GM21529 (cell line): ENCODE measurements at regions not wholly inside any gene's neighbourhood (a gene's known extent, or its start where the extent isn't known, plus 50 kb on each side); places are given as distances from the start of the nearest gene placed in this dataset.
"Not testable (repeated sequence)": the region's sequence is repeated elsewhere in the genome, so short reads cannot be mapped to it uniquely, and the experiment has no call there.

ENCODE experiments used
- ATAC-seq: cut with Tn5 transposase; IDR thresholded peaks from one replicate; pipeline ENCODE4 v1.9.1; 2021; ENCODE audit not compliant: unreplicated experiment

DNA sequence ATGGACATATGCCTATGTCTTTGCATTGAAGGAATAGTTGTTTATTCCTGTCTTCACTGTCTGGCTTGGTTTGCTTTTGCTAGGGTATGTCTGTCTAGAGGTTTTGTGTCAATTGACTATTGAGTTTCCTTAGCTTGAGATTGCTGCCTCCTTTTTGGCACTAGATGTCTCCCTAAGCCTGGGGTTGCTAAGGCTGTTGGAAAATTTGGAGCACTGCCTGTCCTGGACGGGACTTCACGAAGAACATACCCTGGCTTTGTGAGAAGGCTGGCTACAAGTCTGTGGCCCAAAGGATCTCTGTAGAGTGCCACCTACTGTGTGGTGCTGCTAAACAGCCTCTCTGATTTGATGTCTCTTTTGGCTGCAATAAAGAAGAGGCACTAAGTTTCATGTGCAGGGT is 183.8 kb upstream of the NUDT10 start:
- ATAC-seq, result no peak

DNA sequence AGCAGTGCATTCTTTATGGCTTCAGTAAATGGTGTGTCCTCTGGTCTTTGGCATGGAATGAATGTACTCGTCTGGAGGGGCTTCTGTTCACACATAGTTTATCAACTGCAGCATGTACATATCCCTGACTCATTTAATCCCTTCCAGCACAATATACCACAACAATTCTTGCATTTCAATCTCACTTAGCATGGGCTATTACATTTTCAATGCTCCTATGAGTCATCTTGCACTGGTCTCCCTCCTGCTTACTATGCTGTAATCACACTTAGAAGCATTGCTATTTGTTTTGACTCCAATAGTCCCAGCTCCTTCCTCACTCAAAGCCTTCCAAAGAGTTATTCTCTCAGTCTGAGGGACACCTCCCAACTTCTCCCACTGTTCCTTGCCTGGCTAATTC is 180.9 kb upstream of the NUDT10 start:
- ATAC-seq, result no peak

DNA sequence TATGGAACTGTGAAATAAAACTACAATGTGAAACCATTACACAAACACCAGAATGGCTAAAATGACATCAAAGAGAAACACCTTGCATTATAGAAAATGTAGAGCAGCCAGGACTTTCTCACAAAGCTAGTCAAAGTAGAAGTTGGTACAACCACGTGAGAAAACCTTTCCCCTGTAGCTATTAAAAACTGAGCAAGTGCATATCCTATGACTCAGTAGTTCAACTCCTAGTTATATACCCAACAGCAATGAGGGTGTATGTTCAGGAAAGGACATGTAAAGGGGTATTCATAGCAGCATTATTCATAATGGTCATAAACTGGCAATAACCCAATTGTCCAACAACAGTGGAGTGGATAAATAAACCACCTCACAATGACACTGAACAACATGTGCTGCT is 177.5 kb upstream of the NUDT10 start:
- ATAC-seq, result no peak

DNA sequence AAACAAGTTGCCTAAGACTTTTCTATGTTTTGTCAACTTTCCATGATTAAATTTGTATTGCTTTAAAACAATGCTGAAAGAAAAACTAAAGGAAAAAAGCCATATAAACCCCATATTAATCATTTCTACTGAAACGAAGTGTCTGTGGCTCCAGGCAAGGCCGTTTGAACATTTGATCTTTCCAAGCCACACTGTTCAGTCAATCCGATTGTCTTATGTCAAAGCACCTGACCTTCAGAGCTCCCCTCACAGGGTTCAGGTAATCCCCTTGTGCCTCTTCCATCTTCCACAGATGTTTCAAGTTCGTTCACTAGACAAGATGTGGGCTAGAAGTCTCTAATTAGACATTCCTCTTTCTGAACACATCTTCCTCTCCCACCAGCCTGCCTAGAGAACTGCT is 177.1 kb upstream of the NUDT10 start:
- no peak for ATAC-seq

DNA sequence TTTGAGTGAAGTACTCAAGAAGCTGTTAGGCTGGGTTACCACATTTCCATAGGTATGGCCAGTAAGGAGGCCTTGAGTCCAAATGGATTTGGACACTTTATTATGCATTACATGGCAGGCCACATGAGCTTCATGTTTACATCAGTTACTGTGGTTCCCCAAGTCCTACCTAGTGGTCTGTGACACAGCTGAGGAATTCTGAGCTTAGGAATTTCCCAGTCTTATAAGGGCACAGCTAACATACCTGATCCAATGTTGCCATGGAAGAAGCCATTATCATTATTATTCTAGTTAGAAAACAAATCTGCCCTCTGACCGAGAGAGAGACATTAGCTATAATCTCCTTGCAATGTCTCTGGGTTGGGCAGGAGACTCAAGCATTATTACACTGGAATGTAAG is 174.4 kb upstream of the NUDT10 start:
- ATAC-seq, result no peak

DNA sequence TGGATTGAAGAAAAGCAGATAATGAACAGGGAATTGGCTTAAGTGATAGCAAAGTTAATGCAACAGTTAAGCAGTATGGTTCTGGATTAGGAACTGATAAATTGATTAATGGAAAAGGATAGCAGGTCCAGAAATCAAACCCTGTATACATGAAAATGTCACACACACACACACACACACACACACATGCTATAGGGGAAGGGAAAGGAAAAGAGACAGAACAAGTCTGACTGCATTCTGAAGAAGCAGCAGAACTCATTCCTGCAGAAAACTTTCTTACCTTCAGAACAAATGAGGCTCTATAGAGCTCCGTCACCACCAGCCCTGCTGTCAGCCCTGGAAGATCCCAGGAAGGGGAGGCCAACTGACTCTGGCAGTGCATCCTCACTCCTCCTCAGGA is 173.2 kb upstream of the NUDT10 start:
- ATAC-seq, result not testable (repeated sequence)

DNA sequence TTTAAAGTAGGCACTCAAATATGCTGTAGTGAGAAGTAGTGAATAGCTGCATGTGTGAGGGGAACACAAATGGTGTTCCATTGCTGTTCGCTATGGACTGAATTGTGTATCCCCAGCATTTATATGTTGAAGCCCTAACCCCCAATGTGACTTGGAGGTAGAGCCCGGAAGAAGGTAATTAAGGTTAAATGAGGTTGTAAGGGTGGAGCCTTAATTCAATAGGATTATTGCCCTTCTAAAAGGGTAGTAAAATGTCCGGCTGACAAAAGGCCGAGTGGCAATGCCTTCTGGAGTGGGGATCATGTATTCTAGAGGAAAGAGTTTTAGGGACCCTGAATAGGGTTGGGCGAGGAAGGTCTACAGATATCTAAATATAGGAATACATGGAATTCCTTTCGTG is 168.9 kb upstream of the NUDT10 start:
- no peak for ATAC-seq

DNA sequence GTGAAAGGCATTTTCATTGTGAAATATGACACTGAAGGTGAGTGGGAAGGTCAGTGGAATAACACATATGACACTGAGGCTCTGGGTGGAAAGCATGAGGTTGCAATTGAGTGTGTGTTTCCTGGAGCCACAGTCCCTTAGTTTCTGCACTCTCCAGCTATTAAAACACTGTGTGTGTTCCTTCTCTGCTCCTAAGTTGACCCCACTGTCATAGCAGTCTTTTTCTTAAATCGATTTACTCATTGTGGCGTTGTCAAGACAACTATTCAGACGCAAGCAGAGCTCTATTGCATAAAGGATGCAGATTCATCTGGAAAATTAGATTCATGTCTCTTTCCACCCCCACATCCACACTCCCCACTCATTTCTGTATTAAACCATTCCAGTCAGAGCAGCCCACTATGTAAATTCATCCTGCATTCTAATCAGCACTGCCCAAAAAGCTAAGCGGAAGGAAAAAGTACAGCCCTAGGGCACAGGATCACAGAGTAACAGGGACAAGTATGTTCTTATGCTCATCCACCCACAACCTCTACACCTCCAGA is 154.2 kb upstream of the NUDT10 start:
- not testable (repeated sequence) for ATAC-seq

DNA sequence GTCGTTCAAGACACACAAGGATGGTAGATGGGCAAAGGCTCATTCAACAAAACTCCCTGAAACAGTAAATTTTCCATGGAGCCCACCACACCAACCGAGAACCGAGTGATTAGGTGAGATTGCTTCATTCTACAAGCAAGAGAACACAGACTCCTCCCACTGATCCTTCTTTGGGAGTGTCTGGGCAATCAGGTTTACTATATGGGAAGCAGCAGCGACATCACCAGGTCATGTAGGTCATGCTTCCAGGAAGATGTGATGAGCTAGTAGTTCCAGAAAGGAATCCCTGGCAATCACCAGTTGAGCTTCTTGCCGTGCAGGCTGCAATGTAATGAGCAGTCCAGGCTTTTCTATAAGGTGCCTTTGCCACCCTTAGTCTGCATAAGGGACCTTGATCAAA is 152.8 kb upstream of the NUDT10 start:
- ATAC-seq, result not testable (repeated sequence)

DNA sequence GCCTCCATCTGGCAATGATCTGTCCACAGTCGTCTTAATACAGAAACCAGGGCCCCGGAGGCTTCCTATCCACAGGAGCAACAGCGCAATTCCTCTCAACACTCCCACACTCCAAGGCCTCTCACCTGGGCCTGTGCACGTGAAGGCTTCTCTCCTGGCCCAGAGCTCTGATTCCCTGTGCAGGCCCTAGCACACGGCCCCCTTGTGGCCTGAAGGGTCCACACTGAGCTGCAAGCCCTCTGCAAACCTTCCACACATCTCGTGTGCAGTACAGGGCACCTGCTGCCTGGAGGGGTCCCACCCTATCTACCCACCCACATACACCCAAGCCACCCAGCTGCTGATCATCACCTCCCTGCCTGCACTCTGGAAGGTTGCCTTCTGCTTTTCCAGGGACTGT is 150.1 kb upstream of the NUDT10 start:
- no peak for ATAC-seq

DNA sequence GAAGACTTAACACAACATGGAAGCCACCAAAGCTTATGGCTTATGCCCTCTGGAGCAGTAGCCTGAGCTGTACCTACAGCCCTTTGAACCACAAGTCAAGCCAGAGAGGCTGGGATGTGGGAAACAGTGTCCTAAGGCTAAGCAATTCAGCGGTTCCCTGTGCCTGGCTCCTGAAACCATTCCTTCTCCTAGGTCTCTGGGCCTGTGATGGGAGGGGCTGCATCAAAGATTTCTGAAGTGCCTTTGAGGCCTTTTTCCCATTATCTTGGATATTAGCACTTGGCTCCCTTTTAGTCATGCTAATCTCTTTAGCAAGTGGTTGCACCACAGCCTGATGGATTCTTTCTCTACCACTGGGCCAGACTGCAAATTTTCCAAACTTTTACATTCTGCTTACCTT is 140.5 kb upstream of the NUDT10 start:
- ATAC-seq, result no peak

DNA sequence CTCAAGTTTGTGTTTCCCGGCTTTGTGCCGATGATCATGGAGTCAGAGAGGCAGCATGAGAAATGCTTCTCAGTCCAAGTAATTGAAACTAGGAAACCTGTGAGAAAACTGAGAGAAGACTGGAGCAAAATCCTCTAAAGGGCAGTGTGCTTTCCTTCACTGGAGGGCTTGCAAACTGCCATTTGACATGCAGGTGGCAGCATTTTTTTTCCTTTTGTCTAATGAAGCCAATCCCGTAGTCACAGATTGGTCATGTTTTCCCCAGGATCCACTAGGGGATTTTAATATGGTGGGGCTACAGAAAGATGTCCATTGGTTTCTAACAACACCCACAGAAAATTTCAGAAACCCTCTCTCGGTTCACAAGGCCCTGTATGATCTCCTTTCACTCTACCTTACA is 117.4 kb upstream of the NUDT10 start:
- no peak for ATAC-seq

DNA sequence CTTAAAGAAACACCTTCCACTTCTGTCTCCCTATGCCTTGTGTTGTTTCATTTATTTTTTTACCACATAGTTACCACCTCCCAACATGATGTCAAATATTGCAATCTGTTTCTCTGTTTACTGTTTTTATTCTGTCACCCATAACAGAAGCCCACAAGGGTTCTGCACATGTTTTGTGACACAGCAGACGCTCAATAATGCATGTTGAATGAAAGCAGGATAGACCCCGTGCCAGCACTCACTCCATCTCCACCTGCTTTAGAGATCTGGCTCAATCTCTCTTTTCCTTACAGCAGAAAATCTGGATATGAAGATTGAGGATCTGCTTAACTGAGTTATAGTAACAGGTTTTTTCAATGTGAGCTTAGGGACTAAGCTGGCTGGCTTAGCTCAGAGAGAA is 116.8 kb upstream of the NUDT10 start:
- no peak for ATAC-seq

DNA sequence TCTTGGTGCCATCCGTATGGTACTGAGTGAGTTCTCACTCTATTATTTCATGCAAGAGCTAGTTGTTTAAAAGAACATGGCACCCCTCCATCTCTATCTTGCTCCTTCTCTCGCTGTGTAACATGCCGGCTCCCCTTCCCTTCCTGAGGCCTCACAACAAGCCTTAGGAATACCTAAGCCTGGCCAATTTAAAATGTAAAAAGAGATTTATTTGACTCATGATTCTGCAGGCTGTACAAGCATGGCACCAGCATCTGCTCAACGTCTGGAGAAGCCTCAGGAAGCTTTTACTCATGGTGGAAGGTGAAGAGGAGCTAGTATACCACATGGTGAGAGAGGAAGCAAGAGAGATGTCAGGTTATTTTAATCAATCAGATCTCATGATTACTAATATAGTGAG is 90.4 kb upstream of the NUDT10 start:
- no peak for ATAC-seq

DNA sequence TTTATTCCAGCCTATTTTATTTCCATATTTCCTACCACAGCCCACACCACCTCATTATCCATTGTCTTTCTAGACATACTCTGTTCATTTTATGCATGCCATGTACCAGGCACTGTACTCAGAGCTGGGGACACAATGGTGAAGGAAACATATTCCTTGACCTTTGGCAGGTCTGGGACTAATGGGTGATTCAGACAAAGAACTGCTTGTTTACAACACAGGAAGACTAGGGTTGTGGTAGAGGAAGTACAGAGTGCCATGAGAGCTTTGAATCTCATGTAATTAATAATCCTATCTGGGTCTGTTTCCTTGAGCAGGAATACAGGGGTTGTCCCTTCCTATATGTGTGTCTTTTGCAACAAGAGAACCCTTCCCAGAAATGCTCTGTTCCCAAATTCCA is 75.1 kb upstream of the NUDT10 start:
- no peak for ATAC-seq

DNA sequence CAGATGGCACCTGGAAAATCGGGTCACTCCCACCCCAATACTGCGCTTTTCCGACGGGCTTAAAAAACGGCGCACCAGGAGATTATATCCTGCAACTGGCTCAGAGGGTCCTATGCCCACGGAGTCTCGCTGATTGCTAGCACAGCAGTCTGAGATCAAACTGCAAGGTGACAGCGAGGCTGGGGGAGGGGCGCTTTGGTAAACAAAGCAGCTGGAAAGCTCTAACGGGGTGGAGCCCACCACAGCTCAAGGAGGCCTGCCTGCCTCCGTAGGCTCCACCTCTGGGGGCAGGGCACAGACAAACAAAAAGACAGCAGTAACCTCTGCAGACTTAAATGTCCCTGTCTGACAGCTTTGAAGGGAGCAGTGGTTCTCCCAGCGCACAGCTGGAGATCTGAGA is 70.4 kb upstream of the NUDT10 start:
- ATAC-seq, result not testable (repeated sequence)

DNA sequence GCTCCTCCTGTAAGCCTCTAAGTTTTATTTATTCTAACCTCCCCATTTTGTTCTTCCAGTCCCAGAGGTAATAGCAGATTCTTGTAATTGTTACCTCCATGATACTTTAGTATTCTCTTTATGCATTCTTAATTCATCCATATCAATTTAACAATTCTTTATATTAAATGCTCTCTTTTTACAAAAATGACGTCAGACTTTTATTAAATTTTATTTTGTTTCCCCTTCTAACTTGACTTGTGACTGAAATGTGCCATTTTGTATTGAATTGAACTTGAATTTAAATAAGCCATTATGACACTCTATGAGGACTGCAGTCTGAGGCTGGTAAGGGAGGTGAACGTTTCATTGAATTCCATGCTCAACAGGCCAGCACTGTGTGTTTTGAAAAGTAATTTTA is 60.0 kb upstream of the NUDT10 start:
- no peak for ATAC-seq

DNA sequence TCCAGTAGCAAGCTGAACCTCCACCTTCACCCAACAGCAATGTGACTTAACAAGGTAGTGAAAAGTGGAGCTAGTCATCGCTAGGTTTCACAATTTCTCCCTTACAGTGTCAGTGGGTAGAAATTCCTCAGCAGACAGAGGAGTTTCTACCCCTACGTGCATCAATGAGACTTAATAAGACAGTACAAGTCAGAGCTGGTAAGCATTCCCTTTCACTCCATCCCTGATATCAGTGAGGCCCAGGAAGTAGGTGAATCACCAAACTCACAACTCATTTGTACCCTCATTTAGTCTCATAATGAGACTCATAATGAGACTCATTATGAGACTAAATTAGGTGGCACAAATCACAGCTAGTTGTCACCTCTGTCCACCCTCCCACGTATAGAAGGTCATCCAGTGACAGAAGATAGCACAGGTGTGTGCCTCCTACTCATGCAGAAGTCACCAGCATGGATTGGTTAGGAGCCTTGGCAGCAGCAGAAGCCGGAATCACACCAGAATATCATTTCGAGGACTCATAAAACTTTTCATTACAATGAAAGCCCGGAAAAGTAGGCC is 50.8 kb upstream of the NUDT10 start:
- no peak for ATAC-seq
